Neural progenitor cell (in vitro differentiated cells): ENCODE measurements at regions not wholly inside any gene's neighbourhood (a gene's known extent, or its start where the extent isn't known, plus 50 kb on each side); places are given as distances from the start of the nearest gene placed in this dataset.

Source experiments
- DNase-seq: peaks from one replicate; pipeline ENCODE4 v3.0.0-alpha.2; 2016; ENCODE audit warnings: low spot score
- H2AFZ ChIP-seq: fragments of 200-600 bp; sonication (generic); replicated peaks from 2 replicates; pipeline ENCODE4 v1.6.1; 2016; ENCODE audit warnings: antibody characterized with exemption
- H3F3A ChIP-seq: fragments of 200-600 bp; sonication (generic); 2 replicates; pipeline ENCODE4 v1.6.1; 2016; ENCODE audit warnings: antibody characterized with exemption, low read depth
- H3K27ac ChIP-seq: fragments of 200-600 bp; sonication (generic); 2 replicates; pipeline ENCODE4 v1.5.1; 2016; ENCODE audit warnings: mild to moderate bottlenecking
- H3K27me3 ChIP-seq: fragments of 200-600 bp; sonication (generic); 2 replicates; pipeline ENCODE4 v1.6.1; 2016; ENCODE audit warnings: mild to moderate bottlenecking, moderate library complexity
- H3K36me3 ChIP-seq: fragments of 200-600 bp; sonication (generic); 2 replicates; pipeline ENCODE4 v1.5.1; 2016
- H3K4me1 ChIP-seq: fragments of 200-600 bp; sonication (generic); 2 replicates; pipeline ENCODE4 v1.6.1; 2016; ENCODE audit warnings: mixed run types
- H3K4me2 ChIP-seq: fragments of 200-600 bp; sonication (generic); 2 replicates; pipeline ENCODE4 v1.6.1; 2016
- H3K4me3 ChIP-seq: fragments of 200-600 bp; sonication (generic); 2 replicates; pipeline ENCODE4 v1.5.1; 2016
- H3K79me2 ChIP-seq: fragments of 200-600 bp; sonication (generic); 2 replicates; pipeline ENCODE4 v1.6.1; 2016; ENCODE audit warnings: low read depth
- H3K9ac ChIP-seq: fragments of 200-600 bp; sonication (generic); 2 replicates; pipeline ENCODE4 v1.6.1; 2016
- H3K9me3 ChIP-seq: fragments of 200-600 bp; sonication (generic); 2 replicates; pipeline ENCODE4 v1.5.1; 2016; ENCODE audit warnings: low read depth
- H4K20me1 ChIP-seq: fragments of 200-600 bp; sonication (generic); 2 replicates; pipeline ENCODE4 v1.6.1; 2016; ENCODE audit warnings: low read depth
- H3K27ac Mint-ChIP-seq: 3 replicates; pipeline ENCODE4 v1.8.0; 2021; ENCODE audit warnings: mixed read lengths
- H3K27me3 Mint-ChIP-seq: 2 replicates; pipeline ENCODE4 v1.8.0; 2022; ENCODE audit warnings: low read depth, mild to moderate bottlenecking, inconsistent platforms, moderate library complexity, mixed read lengths; ENCODE audit not compliant: insufficient read depth
- H3K36me3 Mint-ChIP-seq: 3 replicates; pipeline ENCODE4 v1.8.0; 2021; ENCODE audit warnings: mixed read lengths
- H3K4me1 Mint-ChIP-seq: 3 replicates; pipeline ENCODE4 v1.8.0; 2021; ENCODE audit warnings: mixed read lengths
- H3K4me3 Mint-ChIP-seq: 3 replicates; pipeline ENCODE4 v1.8.0; 2021; ENCODE audit warnings: mild to moderate bottlenecking, moderate library complexity, mixed read lengths
- H3K9me3 Mint-ChIP-seq: 3 replicates; pipeline ENCODE4 v1.8.0; 2020; ENCODE audit warnings: mixed read lengths
- EZH2 ChIP-seq: fragments of 200-600 bp; sonication (generic); IDR thresholded peaks from 2 replicates; pipeline ENCODE4 v1.6.1; 2017; ENCODE audit warnings: antibody characterized with exemption, mild to moderate bottlenecking, moderate library complexity
- EZH2phosphoT487 ChIP-seq: fragments of 200-600 bp; sonication (generic); IDR thresholded peaks from 2 replicates; pipeline ENCODE4 v1.6.1; 2017; ENCODE audit warnings: antibody characterized with exemption
- TF ChIP-seq, protein P1 (sequence below): fragments of 200-600 bp; sonication (generic); IDR thresholded peaks from 2 replicates; pipeline ENCODE4 v1.5.1; 2017; ENCODE audit warnings: antibody characterized with exemption, mild to moderate bottlenecking

DNA sequence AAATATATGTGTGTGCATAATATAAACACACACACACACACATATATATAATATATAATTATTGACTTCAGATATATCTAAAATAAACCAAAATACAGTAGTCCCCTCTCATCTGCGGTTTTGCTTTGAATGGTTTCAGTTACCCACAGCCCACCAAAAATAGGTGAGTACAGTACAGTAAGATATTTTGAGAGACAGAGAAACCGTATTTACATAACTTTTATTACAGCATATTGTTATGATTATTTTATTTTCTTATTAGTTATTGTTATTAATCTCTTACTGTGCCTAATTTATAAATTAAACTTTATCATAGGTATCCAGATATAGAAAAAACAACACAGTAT, 564.2 kb downstream of the ACTL7B start:
- H3K36me3 Mint-ChIP-seq: no peaks in the 10 kb centered on the region
- Histone ChIP-seq H3K4me1 (no peaks in the 10 kb centered on the region), H2AFZ (no peak overlapping the region), H3K9ac (no peak overlapping the region), H3F3A (no peaks in the 10 kb centered on the region), H3K79me2 (no peaks in the 10 kb centered on the region), H3K9me3 (no peaks in the 10 kb centered on the region), H3K27ac (no peak overlapping the region), H3K36me3 (no peaks in the 10 kb centered on the region), H3K27me3 (no peaks in the 10 kb centered on the region), H3K4me2 (no peak overlapping the region), H3K4me3 (no peak overlapping the region), H4K20me1 (no peaks in the 10 kb centered on the region)
- no peak overlapping the region for H3K27ac Mint-ChIP-seq
- H3K9me3 Mint-ChIP-seq: no peaks in the 10 kb centered on the region
- DNase-seq: no peak
- TF ChIP-seq EZH2 (no peak), EZH2phosphoT487 (no peak)
- TF ChIP-seq, protein P1, sequence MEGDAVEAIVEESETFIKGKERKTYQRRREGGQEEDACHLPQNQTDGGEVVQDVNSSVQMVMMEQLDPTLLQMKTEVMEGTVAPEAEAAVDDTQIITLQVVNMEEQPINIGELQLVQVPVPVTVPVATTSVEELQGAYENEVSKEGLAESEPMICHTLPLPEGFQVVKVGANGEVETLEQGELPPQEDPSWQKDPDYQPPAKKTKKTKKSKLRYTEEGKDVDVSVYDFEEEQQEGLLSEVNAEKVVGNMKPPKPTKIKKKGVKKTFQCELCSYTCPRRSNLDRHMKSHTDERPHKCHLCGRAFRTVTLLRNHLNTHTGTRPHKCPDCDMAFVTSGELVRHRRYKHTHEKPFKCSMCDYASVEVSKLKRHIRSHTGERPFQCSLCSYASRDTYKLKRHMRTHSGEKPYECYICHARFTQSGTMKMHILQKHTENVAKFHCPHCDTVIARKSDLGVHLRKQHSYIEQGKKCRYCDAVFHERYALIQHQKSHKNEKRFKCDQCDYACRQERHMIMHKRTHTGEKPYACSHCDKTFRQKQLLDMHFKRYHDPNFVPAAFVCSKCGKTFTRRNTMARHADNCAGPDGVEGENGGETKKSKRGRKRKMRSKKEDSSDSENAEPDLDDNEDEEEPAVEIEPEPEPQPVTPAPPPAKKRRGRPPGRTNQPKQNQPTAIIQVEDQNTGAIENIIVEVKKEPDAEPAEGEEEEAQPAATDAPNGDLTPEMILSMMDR: no peak
- peaks cover 2% of the 10 kb centered on the region for H3K27me3 Mint-ChIP-seq
- peaks cover under 1% of the 10 kb centered on the region for H3K4me1 Mint-ChIP-seq
- no peak overlapping the region for H3K4me3 Mint-ChIP-seq

DNA sequence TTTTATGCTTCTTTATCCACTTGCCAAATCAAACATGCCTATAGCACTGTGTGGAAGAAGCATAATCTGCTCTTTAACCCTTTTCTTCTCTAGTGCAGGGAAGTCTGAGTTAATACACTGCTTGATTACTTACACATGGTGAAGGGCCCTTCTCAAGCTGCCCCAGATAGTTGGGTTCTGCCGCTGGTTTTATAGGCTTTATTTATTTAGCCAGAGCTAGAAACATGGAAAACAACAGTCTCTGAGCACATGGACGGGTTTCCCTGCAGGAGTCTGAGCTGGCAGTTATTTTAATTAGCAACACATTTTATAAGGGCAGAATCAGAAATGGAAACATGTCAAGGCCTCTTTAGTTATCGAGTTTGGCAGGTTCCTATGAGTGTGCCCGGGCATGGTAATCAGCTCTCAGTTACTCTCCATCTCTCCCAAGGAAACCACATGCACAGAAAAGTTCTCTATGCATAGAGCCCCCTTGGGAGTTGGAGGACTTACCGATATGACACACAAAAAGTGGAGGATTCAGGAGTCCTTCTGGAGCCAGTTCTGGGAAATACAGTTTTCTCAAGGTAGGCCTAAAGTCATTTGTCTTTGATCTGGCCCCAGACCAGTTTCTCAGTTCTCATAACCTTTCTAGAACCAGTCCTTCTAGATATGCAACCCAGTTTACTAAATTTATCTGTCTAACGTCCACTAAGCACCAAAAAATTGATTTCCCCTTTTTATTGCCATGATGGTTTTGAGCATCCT, 564.8 kb downstream of the ACTL7B start:
- no peak overlapping the region for H3K4me2 ChIP-seq
- H3K9me3 Mint-ChIP-seq: no peaks in the 10 kb centered on the region

DNA sequence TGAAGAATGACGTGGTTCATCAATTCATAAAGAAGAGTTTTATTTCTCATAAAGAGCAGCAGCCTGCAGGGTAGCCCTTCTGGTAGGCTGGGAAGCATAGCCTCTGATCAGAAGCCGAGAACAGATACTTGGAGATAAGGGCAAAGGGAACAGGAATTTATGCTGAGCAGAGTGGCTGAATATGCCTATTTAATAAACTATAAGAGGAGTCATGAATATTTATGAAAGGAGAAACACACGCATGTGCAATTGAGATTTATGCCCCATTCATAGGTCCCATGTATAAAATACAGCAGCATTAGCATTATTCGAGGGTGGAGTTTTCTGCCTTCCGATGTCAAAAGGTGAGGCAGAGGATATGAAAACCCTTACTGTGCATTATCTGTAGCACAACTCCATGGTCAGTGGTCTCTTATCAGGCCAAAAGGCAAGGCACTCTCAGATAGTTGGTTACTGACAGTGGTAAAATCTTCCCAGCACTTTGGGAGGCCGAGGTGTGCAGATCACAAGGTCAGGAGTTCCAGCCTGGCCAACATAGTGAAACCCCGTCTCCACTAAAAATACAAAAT, 569.1 kb downstream of the ACTL7B start:
- Histone ChIP-seq H3K36me3 (no peaks in the 10 kb centered on the region), H3K9me3 (no peaks in the 10 kb centered on the region), H3K9ac (no peak overlapping the region), H3K4me1 (peaks cover 5% of the 10 kb centered on the region), H3F3A (no peaks in the 10 kb centered on the region), H2AFZ (no peak overlapping the region), H3K27me3 (no peaks in the 10 kb centered on the region), H3K27ac (no peak overlapping the region), H3K4me3 (no peak overlapping the region), H3K4me2 (no peak overlapping the region), H3K79me2 (no peaks in the 10 kb centered on the region), H4K20me1 (no peaks in the 10 kb centered on the region)
- Mint-ChIP-seq H3K36me3 (no peaks in the 10 kb centered on the region), H3K27me3 (no peaks in the 10 kb centered on the region), H3K4me1 (peaks cover 4% of the 10 kb centered on the region), H3K9me3 (no peaks in the 10 kb centered on the region), H3K27ac (no peak overlapping the region), H3K4me3 (no peak overlapping the region)
- TF ChIP-seq EZH2phosphoT487: no peak
- TF ChIP-seq, protein P1: no peak
- TF ChIP-seq EZH2: no peak
- DNase-seq: no peak

More for the DNA sequence above, 564.8 kb downstream of the ACTL7B start:
- Histone ChIP-seq H3K27ac (no peak overlapping the region), H3K4me3 (no peak overlapping the region), H3K4me1 (no peaks in the 10 kb centered on the region), H4K20me1 (no peaks in the 10 kb centered on the region), H3K79me2 (no peaks in the 10 kb centered on the region), H3K36me3 (no peaks in the 10 kb centered on the region), H3K27me3 (no peaks in the 10 kb centered on the region), H3F3A (no peaks in the 10 kb centered on the region), H3K9ac (no peak overlapping the region), H2AFZ (no peak overlapping the region), H3K9me3 (no peaks in the 10 kb centered on the region)
- H3K27ac Mint-ChIP-seq: no peak overlapping the region
- H3K4me3 Mint-ChIP-seq: no peak overlapping the region
- peaks cover 4% of the 10 kb centered on the region for H3K4me1 Mint-ChIP-seq
- DNase-seq: no peak
- H3K36me3 Mint-ChIP-seq: no peaks in the 10 kb centered on the region
- H3K27me3 Mint-ChIP-seq: peaks cover 2% of the 10 kb centered on the region
- TF ChIP-seq, protein P1: no peak
- TF ChIP-seq EZH2 (no peak), EZH2phosphoT487 (no peak)
